Neuronal stem cell (in vitro differentiated cells): ENCODE measurements at regions not wholly inside any gene's neighbourhood (a gene's known extent, or its start where the extent isn't known, plus 50 kb on each side); places are given as distances from the start of the nearest gene placed in this dataset.

ENCODE experiments used
- DNase-seq: peaks from one replicate; pipeline ENCODE4 v3.0.0-alpha.2; 2013; ENCODE audit warnings: low spot score
- H2AFZ ChIP-seq: one replicate; pipeline ENCODE4 v1.6.1; 2013; ENCODE audit warnings: mild to moderate bottlenecking, low read length, inconsistent platforms
- H2AK5ac ChIP-seq: 2 replicates; pipeline ENCODE4 v1.6.1; 2013; ENCODE audit warnings: low read depth, mild to moderate bottlenecking, inconsistent platforms, low read length, moderate library complexity, mixed read lengths
- H2BK120ac ChIP-seq: 2 replicates; pipeline ENCODE4 v1.6.1; 2013; ENCODE audit warnings: low read depth, mild to moderate bottlenecking, inconsistent platforms, low read length, moderate library complexity, mixed read lengths
- H2BK12ac ChIP-seq: one replicate; pipeline ENCODE4 v1.6.1; 2013; ENCODE audit warnings: low read length, inconsistent platforms
- H2BK15ac ChIP-seq: 2 replicates; pipeline ENCODE4 v1.6.1; 2013; ENCODE audit warnings: mild to moderate bottlenecking, low read length, inconsistent platforms, mixed read lengths
- H2BK5ac ChIP-seq: one replicate; pipeline ENCODE4 v1.6.1; 2013; ENCODE audit warnings: inconsistent platforms, mild to moderate bottlenecking, low read length, moderate library complexity
- H3K14ac ChIP-seq: one replicate; pipeline ENCODE4 v1.6.1; 2013; ENCODE audit warnings: low read length, inconsistent platforms
- H3K18ac ChIP-seq: 2 replicates; pipeline ENCODE4 v1.6.1; 2013; ENCODE audit warnings: low read length, inconsistent platforms
- H3K23ac ChIP-seq: 2 replicates; pipeline ENCODE4 v1.6.1; 2013; ENCODE audit warnings: low read depth, mild to moderate bottlenecking, mixed read lengths, low read length, inconsistent platforms; ENCODE audit not compliant: poor library complexity
- H3K27ac ChIP-seq: replicated peaks from 3 replicates; pipeline ENCODE4 v1.5.1; 2013; ENCODE audit warnings: low read length, inconsistent platforms
- H3K27me3 ChIP-seq, 3 experiments: 2 replicates each; pipeline ENCODE4 v1.6.1; 2013; ENCODE audit warnings: low read length in 3 of 3, mild to moderate bottlenecking in 2 of 3, inconsistent platforms in 1 of 3, low read depth in 1 of 3, mixed read lengths in 1 of 3, moderate library complexity in 1 of 3; ENCODE audit not compliant: control insufficient read depth in 3 of 3, insufficient read depth in 3 of 3
- H3K36me3 ChIP-seq, 2 donors: replicated peaks in 1 of 2; 2 replicates each; pipeline ENCODE4 v1.6.1; 2013; ENCODE audit warnings: low read length in 2 of 2; ENCODE audit not compliant: control insufficient read depth in 2 of 2, insufficient read depth in 2 of 2
- H3K4ac ChIP-seq: 2 replicates; pipeline ENCODE4 v1.6.1; 2013; ENCODE audit warnings: inconsistent platforms, mild to moderate bottlenecking, low read length, moderate library complexity
- H3K4me1 ChIP-seq, 2 donors: 1 replicate in 1 of 2; 2 replicates in 1 of 2; pipeline ENCODE4 v1.6.1; 2013; ENCODE audit warnings: low read length in 2 of 2, low read depth in 1 of 2; ENCODE audit not compliant: control insufficient read depth in 2 of 2, insufficient read depth in 1 of 2
- H3K4me2 ChIP-seq: one replicate; pipeline ENCODE4 v1.6.1; 2013; ENCODE audit warnings: mild to moderate bottlenecking, low read length, inconsistent platforms; ENCODE audit not compliant: insufficient read depth, poor library complexity, severe bottlenecking
- H3K4me3 ChIP-seq, 2 donors: 2 replicates each; pipeline ENCODE4 v1.5.1; 2013; ENCODE audit warnings: low read length in 2 of 2, mild to moderate bottlenecking in 2 of 2, inconsistent platforms in 1 of 2, moderate library complexity in 1 of 2
- H3K79me1 ChIP-seq: one replicate; pipeline ENCODE4 v1.6.1; 2013; ENCODE audit warnings: low read depth, mild to moderate bottlenecking, inconsistent platforms, low read length, moderate library complexity
- H3K9ac ChIP-seq: one replicate; pipeline ENCODE4 v1.6.1; 2013; ENCODE audit warnings: mild to moderate bottlenecking, low read depth, low read length, inconsistent platforms; ENCODE audit not compliant: poor library complexity
- H3K9me3 ChIP-seq, 2 donors: replicated peaks in 1 of 2; 2 replicates each; pipeline versions ENCODE3 to v1.6.1; 2013; ENCODE audit warnings: low read length in 2 of 2, mild to moderate bottlenecking in 2 of 2, inconsistent platforms in 1 of 2, low read depth in 1 of 2, mixed read lengths in 1 of 2, moderate library complexity in 1 of 2; ENCODE audit not compliant: control insufficient read depth in 2 of 2, insufficient read depth in 1 of 2
- H4K8ac ChIP-seq: one replicate; pipeline ENCODE4 v1.6.1; 2013; ENCODE audit warnings: low read depth, mild to moderate bottlenecking, inconsistent platforms, low read length, moderate library complexity
- H4K91ac ChIP-seq: one replicate; pipeline ENCODE4 v1.6.1; 2013; ENCODE audit warnings: low read length, low read depth, mild to moderate bottlenecking, inconsistent platforms; ENCODE audit not compliant: poor library complexity
- WGBS, 2 donors: extraction: QIAGEN DNeasy Blood & Tissue Kit; methylation state at CpG; one replicate each; pipeline ENCODE4 v1.1.7; 2013; ENCODE audit warnings: missing lambda C conversion rate in 2 of 2, mixed read lengths in 1 of 2; ENCODE audit not compliant: insufficient read length in 2 of 2, insufficient replicate concordance in 1 of 2; ENCODE audit errors: extremely low coverage in 2 of 2; 5-methylcytosine and 5-hydroxymethylcytosine counted together

DNA sequence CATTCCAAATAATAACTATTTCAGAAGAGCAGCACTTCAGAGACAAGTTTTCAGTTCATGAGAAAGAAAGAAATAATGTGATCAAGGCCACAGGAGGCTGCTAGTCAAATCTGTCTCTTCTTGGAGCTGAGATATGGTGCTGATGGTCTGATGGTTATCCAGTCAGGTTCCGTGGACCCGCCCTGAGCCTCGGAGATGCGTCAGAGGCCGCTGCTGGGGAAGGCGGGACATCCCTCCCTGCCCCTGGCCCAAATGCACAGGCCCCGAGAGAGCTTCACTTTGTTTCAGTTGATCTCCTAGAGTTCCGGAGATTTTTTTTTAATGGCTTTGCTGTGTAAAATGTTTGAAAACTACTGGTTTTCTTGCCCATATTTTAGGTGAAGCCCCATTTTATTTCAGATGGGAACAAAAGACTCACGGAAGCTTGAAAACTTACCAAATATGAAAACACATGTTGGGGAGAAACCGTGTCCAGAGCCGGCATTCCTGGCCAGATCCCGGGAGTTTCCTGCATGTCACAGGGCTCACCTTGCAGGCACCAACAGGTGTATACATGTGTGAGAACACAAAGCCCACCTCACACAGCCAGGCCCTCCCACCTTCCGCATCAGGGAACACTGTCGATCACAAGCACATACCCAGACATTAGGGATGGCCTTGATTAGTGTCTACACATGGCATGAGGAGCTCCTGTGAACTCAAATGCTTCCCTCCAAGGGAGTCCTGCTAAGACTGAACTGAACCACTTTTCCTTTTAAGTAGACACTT is 499.0 kb downstream of the TCERG1L start:
- Histone ChIP-seq H3K14ac (no peak overlapping the region), H3K4ac (no peak overlapping the region), H3K9ac (no peak overlapping the region), H2AFZ (no peak overlapping the region), H2BK12ac (no peak overlapping the region), H3K27ac (no peak overlapping the region), H4K8ac (no peak overlapping the region), H2BK5ac (no peak overlapping the region), H3K4me2 (no peak overlapping the region), H3K23ac (no peak overlapping the region), H2AK5ac (no peak overlapping the region), H3K4me1 (peaks cover 0 to 10% of the 10 kb centered on the region in 2 donors), H2BK15ac (no peak overlapping the region), H3K9me3 (no peaks in the 10 kb centered on the region), H3K4me3 (no peak overlapping the region), H4K91ac (no peak overlapping the region), H3K27me3 (no peaks in the 10 kb centered on the region), H3K18ac (no peak overlapping the region), H3K79me1 (no peaks in the 10 kb centered on the region), H3K36me3 (no peaks in the 10 kb centered on the region), H2BK120ac (no peak overlapping the region)
- WGBS, 2 donors, result no CpG with 5 or more reads among the region's 14 CpGs
- no peak for DNase-seq

DNA sequence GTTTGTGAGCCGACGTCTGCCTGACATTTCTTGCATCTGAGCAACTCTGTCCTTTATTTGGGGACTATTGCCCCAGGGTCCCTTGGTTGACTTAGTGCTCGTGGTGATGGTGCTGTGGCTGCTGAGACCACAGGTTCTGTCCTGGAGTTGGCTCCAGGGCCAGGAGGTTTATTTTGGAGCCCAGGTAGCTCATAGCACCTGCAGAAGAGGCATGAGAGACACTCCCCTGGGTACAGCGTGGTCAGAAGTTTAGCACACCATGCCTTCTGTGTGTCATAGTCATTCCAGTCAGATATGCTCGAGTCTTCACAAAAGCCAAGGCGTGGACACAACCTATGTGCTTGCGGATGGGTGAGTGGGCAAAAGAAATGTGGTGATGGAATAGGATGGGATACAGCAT is 496.9 kb downstream of the TCERG1L start:
- Histone ChIP-seq H3K18ac (peak overlapping the region; percentile 33), H3K36me3 (no peaks in the 10 kb centered on the region), H3K23ac (no peak overlapping the region), H3K27ac (no peak overlapping the region), H3K9ac (no peak overlapping the region), H2AFZ (no peak overlapping the region), H2BK120ac (no peak overlapping the region), H3K9me3 (no peaks in the 10 kb centered on the region), H2AK5ac (no peak overlapping the region), H2BK12ac (no peak overlapping the region), H4K91ac (no peak overlapping the region), H3K79me1 (no peaks in the 10 kb centered on the region), H3K4me2 (no peak overlapping the region), H2BK5ac (no peak overlapping the region), H2BK15ac (no peak overlapping the region), H3K4me3 (no peak overlapping the region), H4K8ac (no peak overlapping the region), H3K4me1 (peaks cover 0 to 10% of the 10 kb centered on the region in 2 donors), H3K4ac (no peak overlapping the region), H3K14ac (no peak overlapping the region), H3K27me3 (no peaks in the 10 kb centered on the region)
- no peak for DNase-seq
- no CpG with 5 or more reads among the region's 7 CpGs for WGBS, 2 donors

DNA sequence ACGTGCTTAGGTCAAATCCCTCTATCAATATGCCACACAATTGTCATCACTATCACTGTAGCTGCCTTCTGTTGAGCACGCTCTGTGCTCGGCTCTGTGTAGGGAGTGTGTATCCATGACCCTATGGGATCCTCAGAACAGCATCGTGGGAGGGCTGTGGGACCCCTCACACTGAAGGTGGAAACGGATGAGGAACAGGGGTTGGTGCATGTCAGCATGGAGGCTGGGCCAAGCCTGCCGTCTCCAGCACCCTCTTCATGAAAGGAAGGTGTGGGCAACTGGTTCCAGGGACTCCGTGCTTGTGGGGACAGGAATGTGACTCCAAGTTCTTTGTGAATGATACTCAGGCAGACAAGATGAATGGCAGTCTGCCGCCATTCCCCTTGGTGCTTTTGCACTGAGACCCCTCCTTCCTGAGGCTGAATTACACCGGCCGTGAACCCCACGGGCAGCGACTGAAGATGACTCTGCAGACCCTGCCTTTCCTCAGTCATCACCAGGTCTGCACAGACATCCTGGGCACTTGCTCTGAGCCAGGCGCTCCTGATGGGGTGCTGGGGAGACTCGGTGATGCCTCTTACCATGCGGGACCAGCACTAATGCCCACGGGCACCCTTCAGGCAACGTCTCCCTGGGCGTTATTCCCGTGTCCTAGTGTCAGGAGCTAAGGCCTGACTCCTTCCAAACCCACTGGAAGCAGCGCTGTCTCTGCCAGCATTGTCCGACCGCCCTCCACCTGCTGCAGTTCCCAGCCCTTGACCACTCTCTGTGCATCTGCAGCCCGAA is 495.2 kb downstream of the TCERG1L start:
- WGBS, 2 donors, result no CpG with 5 or more reads among the region's 23 CpGs
- peak overlapping the region; percentile 91 for H2BK12ac ChIP-seq
- H4K91ac ChIP-seq, result no peak overlapping the region
- peak overlapping the region; percentile 94 for H4K8ac ChIP-seq
- no peak overlapping the region for H2AFZ ChIP-seq
- peaks cover 0 to 2% of the 10 kb centered on the region in 2 donors for H3K4me1 ChIP-seq
- no peaks in the 10 kb centered on the region for H3K27me3 ChIP-seq
- H3K27ac ChIP-seq, result no peak overlapping the region
- no peak for DNase-seq
- H2BK120ac ChIP-seq, result no peak overlapping the region
- H3K9ac ChIP-seq, result no peak overlapping the region
- H3K9me3 ChIP-seq, result no peaks in the 10 kb centered on the region
- peak overlapping the region; percentile 32 for H3K4ac ChIP-seq
- no peaks in the 10 kb centered on the region for H3K36me3 ChIP-seq
- no peaks in the 10 kb centered on the region for H3K79me1 ChIP-seq
- H3K4me3 ChIP-seq, result no peak overlapping the region
- H2AK5ac ChIP-seq, result no peak overlapping the region
- no peak overlapping the region for H3K14ac ChIP-seq
- no peak overlapping the region for H3K23ac ChIP-seq
- H3K18ac ChIP-seq, result peak overlapping the region; percentile 86
- H2BK5ac ChIP-seq, result no peak overlapping the region
- no peak overlapping the region for H2BK15ac ChIP-seq
- no peak overlapping the region for H3K4me2 ChIP-seq

DNA sequence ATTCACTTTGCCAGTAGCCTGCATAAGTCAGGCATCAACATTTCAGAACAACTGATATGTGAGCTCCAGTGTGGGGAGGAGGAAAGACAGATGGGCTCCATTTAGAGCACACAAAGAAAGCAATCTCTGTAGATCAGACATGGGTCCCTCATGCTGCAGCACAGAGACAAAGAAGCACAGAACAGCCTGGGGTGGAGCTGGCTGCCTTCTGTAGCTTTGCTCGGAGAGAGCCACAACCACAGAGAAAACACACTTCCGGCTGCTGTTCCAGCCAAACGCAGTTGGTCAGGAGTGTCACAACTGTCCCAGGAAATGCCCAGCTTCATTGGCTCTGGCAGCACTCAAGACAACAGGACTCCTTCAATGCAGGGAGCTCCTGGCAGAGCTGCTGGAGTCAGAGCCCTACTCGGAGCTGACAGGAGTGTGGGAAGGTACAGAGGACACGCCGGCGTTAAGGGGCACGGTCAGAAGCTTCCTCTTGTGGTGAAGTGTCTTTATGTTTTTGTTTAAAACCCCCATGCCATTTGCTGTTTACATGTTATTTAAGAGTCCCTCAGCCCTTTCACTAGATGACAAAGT is 494.4 kb downstream of the TCERG1L start:
- Histone ChIP-seq H4K91ac (no peak overlapping the region), H4K8ac (no peak overlapping the region), H3K14ac (no peak overlapping the region), H3K4ac (no peak overlapping the region), H2BK120ac (no peak overlapping the region), H3K4me2 (no peak overlapping the region), H2BK5ac (no peak overlapping the region), H3K4me1 (peaks cover 0 to 2% of the 10 kb centered on the region in 2 donors), H3K9ac (no peak overlapping the region), H2BK15ac (no peak overlapping the region), H3K9me3 (no peaks in the 10 kb centered on the region), H2AK5ac (no peak overlapping the region), H3K79me1 (no peaks in the 10 kb centered on the region), H3K27me3 (no peaks in the 10 kb centered on the region), H3K4me3 (no peak overlapping the region), H3K18ac (no peak overlapping the region), H3K27ac (no peak overlapping the region), H3K36me3 (no peaks in the 10 kb centered on the region), H3K23ac (no peak overlapping the region), H2AFZ (no peak overlapping the region), H2BK12ac (no peak overlapping the region)
- WGBS, 2 donors, result no CpG with 5 or more reads among the region's 8 CpGs
- no peak for DNase-seq
